Neural crest cell (in vitro differentiated cells): ENCODE measurements at regions not wholly inside any gene's neighbourhood (a gene's known extent, or its start where the extent isn't known, plus 50 kb on each side); places are given as distances from the start of the nearest gene placed in this dataset.

Experiments used
- DNase-seq: peaks from one replicate; pipeline ENCODE4 v3.0.0; 2021; ENCODE audit warnings: low read depth, mixed read lengths, low spot score
- H3K27ac Mint-ChIP-seq: one replicate; pipeline ENCODE4 v1.8.0; 2021; ENCODE audit warnings: mild to moderate bottlenecking, mixed read lengths; ENCODE audit not compliant: unreplicated experiment
- H3K27me3 Mint-ChIP-seq: 2 replicates; pipeline ENCODE4 v1.8.0; 2021; ENCODE audit warnings: low read depth, mild to moderate bottlenecking, mixed read lengths
- H3K36me3 Mint-ChIP-seq: 2 replicates; pipeline ENCODE4 v1.8.0; 2021; ENCODE audit warnings: low read depth, mild to moderate bottlenecking, mixed read lengths
- H3K4me1 Mint-ChIP-seq: 2 replicates; pipeline ENCODE4 v1.8.0; 2021; ENCODE audit warnings: mixed read lengths
- H3K4me3 Mint-ChIP-seq: one replicate; pipeline ENCODE4 v1.8.0; 2021; ENCODE audit warnings: mild to moderate bottlenecking, mixed read lengths
- H3K9me3 Mint-ChIP-seq: 2 replicates; pipeline ENCODE4 v1.8.0; 2021; ENCODE audit warnings: mixed read lengths
- CTCF ChIP-seq: fragments of 200-600 bp; sonication (generic); conservative IDR thresholded peaks from 2 replicates; pipeline ENCODE4 v1.5.0; 2021; ENCODE audit warnings: antibody characterized with exemption, mild to moderate bottlenecking

- H3K4me1 Mint-ChIP-seq, result no peaks in the 10 kb centered on the region
- TF ChIP-seq CTCF, result no peak
- H3K4me3 Mint-ChIP-seq, result no peak overlapping the region
- no peak overlapping the region for H3K27ac Mint-ChIP-seq
- H3K9me3 Mint-ChIP-seq, result no peaks in the 10 kb centered on the region
- H3K36me3 Mint-ChIP-seq, result no peaks in the 10 kb centered on the region
- H3K27me3 Mint-ChIP-seq, result no peaks in the 10 kb centered on the region
- no peak for DNase-seq
These were observed 459.5 kb downstream of the RMST start for GRCh38 chr12:97921979-97922722.

- no peaks in the 10 kb centered on the region for H3K36me3 Mint-ChIP-seq
- H3K27ac Mint-ChIP-seq, result no peak overlapping the region
- no peak overlapping the region for H3K4me3 Mint-ChIP-seq
- H3K27me3 Mint-ChIP-seq, result no peaks in the 10 kb centered on the region
- no peak for TF ChIP-seq CTCF
- DNase-seq, result no peak
- H3K9me3 Mint-ChIP-seq, result no peaks in the 10 kb centered on the region
- H3K4me1 Mint-ChIP-seq, result no peaks in the 10 kb centered on the region
These were observed 460.9 kb downstream of the RMST start for GRCh38 chr12:97923546-97923945.

DNA sequence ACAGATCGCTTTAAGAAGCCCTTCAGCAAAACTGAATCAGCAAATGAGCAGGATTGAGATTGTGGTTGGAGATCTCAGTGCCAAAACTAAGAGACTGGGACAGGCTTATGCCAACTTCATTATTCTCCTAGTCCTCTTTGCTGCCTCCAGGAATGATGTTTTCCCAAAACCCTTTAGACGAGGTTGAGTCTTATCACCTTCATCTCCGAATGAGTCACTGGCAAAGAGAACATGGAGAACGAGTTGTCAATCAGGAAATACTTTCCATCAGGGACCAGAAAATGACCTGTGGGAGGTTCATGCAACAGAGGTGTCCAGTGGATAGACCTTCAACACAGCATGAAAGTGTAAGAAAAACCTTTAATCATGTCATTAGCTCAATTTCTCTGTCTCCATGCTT lies 461.5 kb downstream of the RMST start:
- Mint-ChIP-seq H3K27me3 (no peaks in the 10 kb centered on the region), H3K27ac (no peak overlapping the region), H3K4me3 (no peak overlapping the region), H3K9me3 (no peaks in the 10 kb centered on the region), H3K4me1 (no peaks in the 10 kb centered on the region), H3K36me3 (no peaks in the 10 kb centered on the region)
- no peak for DNase-seq
- no peak for TF ChIP-seq CTCF

DNA sequence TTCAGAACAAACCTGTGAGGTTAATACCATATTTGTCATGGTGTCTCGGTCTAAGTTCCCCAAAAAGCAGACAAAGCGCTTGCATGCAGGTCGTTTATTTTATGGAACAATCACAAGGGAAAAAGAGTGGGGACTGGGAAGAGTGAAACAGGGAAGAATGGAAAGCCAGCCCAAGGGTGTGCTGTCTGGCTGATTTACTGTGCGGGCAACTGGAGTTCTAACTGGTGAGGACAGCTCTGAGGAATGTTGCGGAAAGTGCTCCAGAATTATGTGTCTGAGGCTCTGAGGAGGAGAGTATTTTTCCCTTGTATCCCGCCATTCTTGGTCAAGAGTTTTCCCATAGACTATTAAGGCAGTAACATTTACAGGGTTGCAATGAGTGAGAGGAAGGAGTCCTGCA lies 465.4 kb downstream of the RMST start:
- no peak for TF ChIP-seq CTCF
- H3K4me3 Mint-ChIP-seq, result no peak overlapping the region
- DNase-seq, result no peak
- no peaks in the 10 kb centered on the region for H3K27me3 Mint-ChIP-seq
- H3K27ac Mint-ChIP-seq, result no peak overlapping the region
- no peaks in the 10 kb centered on the region for H3K36me3 Mint-ChIP-seq
- no peaks in the 10 kb centered on the region for H3K4me1 Mint-ChIP-seq
- no peaks in the 10 kb centered on the region for H3K9me3 Mint-ChIP-seq

- H3K27ac Mint-ChIP-seq, result no peak overlapping the region
- no peaks in the 10 kb centered on the region for H3K9me3 Mint-ChIP-seq
- no peak for TF ChIP-seq CTCF
- H3K27me3 Mint-ChIP-seq, result no peaks in the 10 kb centered on the region
- DNase-seq, result no peak
- H3K4me1 Mint-ChIP-seq, result peaks cover 5% of the 10 kb centered on the region
- no peaks in the 10 kb centered on the region for H3K36me3 Mint-ChIP-seq
- H3K4me3 Mint-ChIP-seq, result no peak overlapping the region
These were observed 473.6 kb downstream of the RMST start for GRCh38 chr12:97936165-97936564.
